SK-N-MC (cell line): ENCODE measurements at regions not wholly inside any gene's neighbourhood (a gene's known extent, or its start where the extent isn't known, plus 50 kb on each side); places are given as distances from the start of the nearest gene placed in this dataset.

Experiments used
- EZH2 ChIP-seq: fragments of 200-600 bp; sonication (generic); IDR thresholded peaks from one replicate; pipeline ENCODE4 v1.6.1; 2017; ENCODE audit warnings: antibody characterized with exemption
- POLR2AphosphoS5 ChIP-seq: IDR thresholded peaks from 2 replicates; pipeline ENCODE4 v1.6.1; 2012; ENCODE audit warnings: mild to moderate bottlenecking, low read depth, low read length, borderline replicate concordance

DNA sequence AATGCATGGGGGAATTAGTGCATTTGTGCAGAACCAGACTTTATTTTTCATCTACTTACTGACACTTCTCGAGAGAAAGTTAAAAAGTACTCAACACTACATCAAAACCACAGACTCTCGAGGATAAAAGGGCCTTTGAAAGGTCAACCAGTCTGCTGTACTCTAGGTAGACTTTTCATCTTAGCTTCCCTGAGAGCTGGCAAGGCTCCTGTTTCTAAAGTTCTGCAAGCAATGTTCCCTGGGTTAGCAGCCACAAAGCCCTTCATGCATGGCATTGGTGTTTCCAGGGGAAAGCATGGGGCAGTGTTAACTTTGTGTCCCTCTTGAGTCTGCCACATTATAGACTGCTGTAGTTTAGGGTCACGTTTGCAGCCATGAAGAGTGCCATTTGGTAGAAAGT lies 106.4 kb upstream of the PFN2 start:
- TF ChIP-seq EZH2 (no peak), POLR2AphosphoS5 (no peak)
